ENCODE measurements at regions not wholly inside any gene's neighbourhood (a gene's known extent, or its start where the extent isn't known, plus 50 kb on each side); places are given as distances from the start of the nearest gene placed in this dataset.

- no peak for TF ChIP-seq CTCF (IDR thresholded peaks at IDR 0.05)
- no peak for TF ChIP-seq POLR2A (IDR thresholded peaks at IDR 0.05)
- TF ChIP-seq EP300 (IDR thresholded peaks at IDR 0.05): no peak
These were observed 130.9 kb upstream of the IQSEC1 start for GRCh38 chr3:13204177-13204581.

Data from gastroesophageal sphincter (tissue), 3 donors.